ENCODE measurements at regions not wholly inside any gene's neighbourhood (a gene's known extent, or its start where the extent isn't known, plus 50 kb on each side); places are given as distances from the start of the nearest gene placed in this dataset.

- H3K36me3 ChIP-seq = no peaks in the 10 kb centered on the region
- H3K4me1 ChIP-seq (ENCODE audit: insufficient read depth) = peaks cover 3% of the 10 kb centered on the region
- peak overlapping the region in 1 of 2 donors; percentile 39 for H3K27ac ChIP-seq
- intact Hi-C loops (cut with DNase I) = no loop called here
- no peak overlapping the region for H3K4me3 ChIP-seq
- TF ChIP-seq EP300 (IDR thresholded peaks at IDR 0.05) (no peak), POLR2A (IDR thresholded peaks at IDR 0.05) (no peak), CTCF (IDR thresholded peaks at IDR 0.05) (no peak)
- no peaks in the 10 kb centered on the region for H3K9me3 ChIP-seq
- DNase-seq = peak; percentile 45 to 82 (median 80)
- no peaks in the 10 kb centered on the region for H3K27me3 ChIP-seq
- 41 to 43% (median 43%) methylated on average over 11 of the region's 11 CpGs for WGBS, 3 donors
Measured at GRCh38 chr2:173831312-173832229, 133.6 kb downstream of the SP3 start.

- Histone ChIP-seq H3K4me1 (ENCODE audit: insufficient read depth) (peaks cover 3% of the 10 kb centered on the region), H3K27ac (no peak overlapping the region), H3K36me3 (no peaks in the 10 kb centered on the region), H3K4me3 (no peak overlapping the region), H3K9me3 (no peaks in the 10 kb centered on the region), H3K27me3 (no peaks in the 10 kb centered on the region)
- intact Hi-C loops (cut with DNase I) = no loop called here
- DNase-seq = no peak
- WGBS, 3 donors = 82 to 90% (median 88%) methylated on average over 2 of the region's 2 CpGs
- TF ChIP-seq EP300 (IDR thresholded peaks at IDR 0.05) (no peak), POLR2A (IDR thresholded peaks at IDR 0.05) (no peak), CTCF (IDR thresholded peaks at IDR 0.05) (no peak)
Measured at GRCh38 chr2:173834141-173834540, 131.0 kb downstream of the SP3 start.

GRCh38 chr2:173835726-173836125 is 129.4 kb downstream of the SP3 start:
- Histone ChIP-seq H3K4me3 (no peak overlapping the region), H3K27ac (no peak overlapping the region), H3K4me1 (ENCODE audit: insufficient read depth) (peaks cover 3% of the 10 kb centered on the region), H3K36me3 (no peaks in the 10 kb centered on the region), H3K27me3 (no peaks in the 10 kb centered on the region), H3K9me3 (no peaks in the 10 kb centered on the region)
- WGBS, 3 donors = 84 to 92% (median 85%) methylated on average over 2 of the region's 2 CpGs
- no peak for DNase-seq
- intact Hi-C loops (cut with DNase I) = no loop called here
- no peak for TF ChIP-seq EP300 (IDR thresholded peaks at IDR 0.05)
- TF ChIP-seq CTCF (IDR thresholded peaks at IDR 0.05) = no peak
- no peak for TF ChIP-seq POLR2A (IDR thresholded peaks at IDR 0.05)

GRCh38 chr2:173841110-173841509 is 124.1 kb downstream of the SP3 start:
- H3K27ac ChIP-seq = no peak overlapping the region
- no peaks in the 10 kb centered on the region for H3K9me3 ChIP-seq
- no peak overlapping the region for H3K4me3 ChIP-seq
- no peaks in the 10 kb centered on the region for H3K4me1 ChIP-seq (ENCODE audit: insufficient read depth)
- intact Hi-C loops (cut with DNase I) = no loop called here
- H3K36me3 ChIP-seq = no peaks in the 10 kb centered on the region
- no peaks in the 10 kb centered on the region for H3K27me3 ChIP-seq
- TF ChIP-seq CTCF (IDR thresholded peaks at IDR 0.05) (no peak), POLR2A (IDR thresholded peaks at IDR 0.05) (no peak)
- DNase-seq = no peak

Measured in ovary (tissue), 7 donors.